Heart right ventricle (tissue), 16 donors: ENCODE measurements at regions not wholly inside any gene's neighbourhood (a gene's known extent, or its start where the extent isn't known, plus 50 kb on each side); places are given as distances from the start of the nearest gene placed in this dataset.

Experiments used
- ATAC-seq, 8 donors: fragments of 200-7000 bp; cut with Tn5 transposase; one replicate each; pipeline ENCODE4 v1.9.1; 2020; ENCODE audit warnings: mild to moderate bottlenecking in 8 of 8, moderate library complexity in 8 of 8, moderate number of reproducible peaks in 1 of 8
- DNase-seq, 2 donors: peaks; one replicate each; pipeline ENCODE4 v3.0.0-alpha.2; 2020
- H3K27ac ChIP-seq, 10 donors: fragments of 200-600 bp; sonication (generic) in 2 of 10; one replicate each; pipeline versions ENCODE4 v1.5.0 to v1.8.0; 2020 to 2022; ENCODE audit warnings: mild to moderate bottlenecking in 3 of 10
- H3K27me3 ChIP-seq, 7 donors: fragments of 200-600 bp; one replicate each; pipeline ENCODE4 v1.8.0; 2021 to 2022; ENCODE audit warnings: mild to moderate bottlenecking in 2 of 7
- H3K36me3 ChIP-seq, 9 donors: fragments of 200-600 bp; sonication (generic) in 1 of 9; one replicate each; pipeline versions ENCODE4 v1.5.0 to v1.8.0; 2020 to 2022; ENCODE audit warnings: mild to moderate bottlenecking in 2 of 9
- H3K4me1 ChIP-seq, 9 donors: fragments of 200-600 bp; sonication (generic) in 1 of 9; one replicate each; pipeline versions ENCODE4 v1.5.0 to v1.8.0; 2020 to 2022; ENCODE audit warnings: mild to moderate bottlenecking in 4 of 9
- H3K4me3 ChIP-seq, 10 donors: fragments of 200-600 bp; sonication (generic) in 2 of 10; one replicate each; pipeline versions ENCODE4 v1.5.0 to v1.8.0; 2020 to 2022; ENCODE audit warnings: mild to moderate bottlenecking in 7 of 10, moderate library complexity in 2 of 10
- H3K9me3 ChIP-seq, 11 donors: fragments of 200-600 bp in 10 of 11; sonication (generic) in 2 of 11; one replicate each; pipeline versions ENCODE4 v1.5.0 to v1.8.0; 2013 to 2022; ENCODE audit warnings: mild to moderate bottlenecking in 2 of 11, control low read depth in 1 of 11, moderate library complexity in 1 of 11
- WGBS, 2 donors: extraction: QIAGEN DNeasy Blood & Tissue Kit; methylation state at CpG; one replicate each; pipeline ENCODE4 v1.1.7; 2013; ENCODE audit warnings: inconsistent platforms in 1 of 2; 5-methylcytosine and 5-hydroxymethylcytosine counted together
- intact Hi-C, 10 donors: fragments of 100-400 bp; cut with DNase I; formaldehyde crosslinking; loops; one replicate each; pipeline versions ENCODE4 v1.11.1 to v1.14.2; 2022
- TF ChIP-seq, protein P1 (sequence below), 9 donors: fragments of 200-600 bp; sonication (generic) in 2 of 9; IDR thresholded peaks; one replicate each; pipeline versions ENCODE4 v1.5.0 to v1.8.0; 2021 to 2022; ENCODE audit warnings: antibody characterized with exemption in 9 of 9, mild to moderate bottlenecking in 5 of 9, moderate library complexity in 1 of 9
- donor health status: Arrhythmogenic right ventricular cardiomyopathy.
- donor health status: ischemic (EF 13 %, LVEDD 7.1; RV severe dilation, severe dysfunction).
- donor health status: healthy with polysubstance abuse.
- donor health status: DM: no; HTN: yes; CAD: no.
- donor health status: DM: no; HTN: no; CAD: no.
- donor health status: ischemic (EF 25% LVEDD 6.9; RV normal size, moderate dysfunction).
- donor health status: ischemic (EF 25% LVEDD 5.7; RV mildly dilated, moderate dysfunction).
- donor health status: healthy.
- donor health status: DM: yes; HTN: yes; CAD: no.
- donor health status: Ischemic cardiomyopathy.
- donor health status: ischemic (EF 35%, LVEDD 5.7; RV mildly dilated, moderate dysfunction).
- donor health status: nonischemic (EF 11% LVEDD 7.7; RV severe dilation, severe dysfunction).
- donor health status: DM: yes; HTN: yes; CAD: no.
- donor health status: PGD.
- donor health status: ischemic (EF 29% LVEDD 5.4; RV normal size, mild dysfunction).
- donor health status: nonischemic (EF 23%, LVEDD 6.1; RV moderate dilation, normal function).

DNA sequence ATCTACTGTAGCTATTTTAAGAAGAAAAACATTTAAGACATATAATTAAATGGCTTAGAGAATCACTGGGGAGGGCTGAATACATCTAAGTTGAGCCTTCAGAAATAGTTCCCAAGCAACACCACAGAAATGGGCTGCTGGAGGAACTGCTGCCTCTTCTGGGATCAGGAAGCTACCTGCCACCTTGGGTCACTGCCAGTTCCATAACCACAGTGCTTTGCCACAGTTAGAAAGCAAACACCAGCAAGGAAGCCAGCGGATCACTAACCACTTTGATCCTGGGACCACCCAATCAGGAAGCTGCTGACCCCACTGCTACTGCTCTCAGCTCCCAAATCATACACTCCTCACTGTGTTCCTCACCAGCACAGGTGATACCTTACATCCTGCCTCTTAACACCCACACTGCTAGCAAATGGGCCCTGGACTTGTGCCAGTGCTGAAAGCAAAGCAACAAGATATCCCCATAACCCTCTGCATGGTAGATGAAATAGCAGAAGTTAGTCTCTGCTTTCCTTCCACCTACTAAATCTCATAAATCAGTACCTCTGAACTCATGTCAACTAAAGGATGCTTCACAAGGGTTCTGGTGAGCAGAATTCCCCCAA lies 346.9 kb downstream of the DEPDC1B start:
- TF ChIP-seq, protein P1, sequence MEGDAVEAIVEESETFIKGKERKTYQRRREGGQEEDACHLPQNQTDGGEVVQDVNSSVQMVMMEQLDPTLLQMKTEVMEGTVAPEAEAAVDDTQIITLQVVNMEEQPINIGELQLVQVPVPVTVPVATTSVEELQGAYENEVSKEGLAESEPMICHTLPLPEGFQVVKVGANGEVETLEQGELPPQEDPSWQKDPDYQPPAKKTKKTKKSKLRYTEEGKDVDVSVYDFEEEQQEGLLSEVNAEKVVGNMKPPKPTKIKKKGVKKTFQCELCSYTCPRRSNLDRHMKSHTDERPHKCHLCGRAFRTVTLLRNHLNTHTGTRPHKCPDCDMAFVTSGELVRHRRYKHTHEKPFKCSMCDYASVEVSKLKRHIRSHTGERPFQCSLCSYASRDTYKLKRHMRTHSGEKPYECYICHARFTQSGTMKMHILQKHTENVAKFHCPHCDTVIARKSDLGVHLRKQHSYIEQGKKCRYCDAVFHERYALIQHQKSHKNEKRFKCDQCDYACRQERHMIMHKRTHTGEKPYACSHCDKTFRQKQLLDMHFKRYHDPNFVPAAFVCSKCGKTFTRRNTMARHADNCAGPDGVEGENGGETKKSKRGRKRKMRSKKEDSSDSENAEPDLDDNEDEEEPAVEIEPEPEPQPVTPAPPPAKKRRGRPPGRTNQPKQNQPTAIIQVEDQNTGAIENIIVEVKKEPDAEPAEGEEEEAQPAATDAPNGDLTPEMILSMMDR (IDR thresholded peaks at IDR 0.05), result no peak
- no peak for ATAC-seq
- intact Hi-C loops, result no loop called here
- H3K27me3 ChIP-seq, result no peaks in the 10 kb centered on the region
- DNase-seq, result no peak
- H3K36me3 ChIP-seq, result no peaks in the 10 kb centered on the region
- H3K4me1 ChIP-seq, result no peaks in the 10 kb centered on the region
- peaks cover 0 to 8% (median 0%) of the 10 kb centered on the region in 11 donors for H3K9me3 ChIP-seq
- WGBS, 2 donors, result 84 to 87% methylated on average over 1 of the region's 1 CpG
- H3K4me3 ChIP-seq, result no peak overlapping the region
- H3K27ac ChIP-seq, result no peak overlapping the region

DNA sequence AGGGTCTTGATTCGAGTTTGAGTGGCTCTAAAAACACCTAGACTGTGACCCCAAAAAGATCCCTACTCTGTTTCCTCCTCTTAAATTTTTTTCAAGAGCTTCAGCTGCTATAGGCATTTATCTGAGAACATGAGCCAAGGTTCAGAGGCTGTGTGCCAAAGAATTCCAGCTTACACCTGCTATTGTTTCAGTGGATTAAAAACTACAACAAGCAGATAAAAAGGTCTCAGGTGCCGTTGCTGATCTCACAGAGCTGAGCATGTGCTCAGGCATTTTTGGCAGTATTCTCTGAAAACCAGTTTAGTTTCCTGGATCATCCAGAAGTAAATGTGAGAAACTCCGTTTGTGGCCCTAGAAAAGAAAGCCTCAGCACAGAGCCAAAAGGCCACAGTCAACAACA lies 349.2 kb downstream of the DEPDC1B start:
- H3K36me3 ChIP-seq, result no peaks in the 10 kb centered on the region
- ATAC-seq, result no peak
- peaks cover 0 to 4% (median 0%) of the 10 kb centered on the region in 7 donors for H3K27me3 ChIP-seq
- H3K4me3 ChIP-seq, result no peak overlapping the region
- intact Hi-C loops, result no loop called here
- H3K9me3 ChIP-seq, result peaks cover 0 to 8% (median 0%) of the 10 kb centered on the region in 11 donors
- no peak for DNase-seq
- TF ChIP-seq, protein P1 (IDR thresholded peaks at IDR 0.05), result no peak
- no peaks in the 10 kb centered on the region for H3K4me1 ChIP-seq
- WGBS, 2 donors, result 50 to 55% methylated on average over 3 of the region's 3 CpGs
- H3K27ac ChIP-seq, result no peak overlapping the region

DNA sequence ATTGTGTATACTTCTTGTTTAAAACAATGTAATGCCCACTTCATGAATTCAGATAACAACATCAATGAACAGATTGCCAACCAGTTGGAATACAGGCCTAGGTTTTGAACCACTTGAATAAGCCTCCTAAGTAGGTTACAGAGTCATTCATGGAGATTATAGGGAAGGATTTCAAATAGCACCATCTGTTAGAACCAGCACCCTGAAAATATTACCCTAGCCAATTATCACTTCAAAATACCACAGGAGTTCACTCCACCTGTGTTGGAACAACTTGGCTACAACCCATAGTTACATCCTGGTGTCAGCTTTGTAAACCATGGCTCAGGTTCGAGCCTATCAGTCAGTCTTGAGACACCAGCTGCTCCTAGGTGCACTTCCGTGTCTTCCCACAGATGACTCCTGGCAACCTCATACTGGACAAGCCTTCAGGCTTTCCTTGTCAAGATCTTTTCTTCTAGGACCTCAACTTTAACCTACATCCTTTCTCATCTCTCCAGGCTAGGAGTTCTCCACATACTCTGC lies 350.0 kb downstream of the DEPDC1B start:
- TF ChIP-seq, protein P1 (IDR thresholded peaks at IDR 0.05), result no peak
- no peak overlapping the region for H3K4me3 ChIP-seq
- no peak for DNase-seq
- no peaks in the 10 kb centered on the region for H3K4me1 ChIP-seq
- H3K27ac ChIP-seq, result no peak overlapping the region
- peaks cover 0 to 8% (median 0%) of the 10 kb centered on the region in 11 donors for H3K9me3 ChIP-seq
- peaks cover 0 to 4% (median 0%) of the 10 kb centered on the region in 7 donors for H3K27me3 ChIP-seq
- WGBS, 2 donors, result 86 to 89% methylated on average over 2 of the region's 2 CpGs
- ATAC-seq, result no peak
- intact Hi-C loops, result no loop called here
- no peaks in the 10 kb centered on the region for H3K36me3 ChIP-seq

DNA sequence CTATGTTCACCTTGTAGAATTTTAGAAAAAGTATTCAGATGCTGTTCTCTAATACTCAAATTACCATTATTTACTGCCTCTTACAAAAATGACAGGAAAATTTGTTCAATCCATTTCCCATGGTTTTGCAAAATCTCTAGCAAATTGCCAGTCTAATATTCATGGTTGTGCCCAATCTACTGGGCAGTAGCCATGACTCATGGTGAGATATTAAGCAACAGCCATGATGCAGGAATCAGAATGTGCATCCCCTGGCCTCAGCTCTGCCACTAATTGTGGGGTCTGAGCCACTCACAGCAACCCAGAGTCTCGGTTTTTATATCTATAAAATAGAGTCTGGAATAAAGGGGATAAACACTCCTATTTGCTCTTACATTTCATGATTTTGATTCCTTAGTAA lies 353.6 kb downstream of the DEPDC1B start:
- no peak for ATAC-seq
- intact Hi-C loops, result no loop called here
- Histone ChIP-seq H3K9me3 (peaks cover 0 to 8% (median 0%) of the 10 kb centered on the region in 11 donors), H3K4me3 (no peak overlapping the region), H3K36me3 (no peaks in the 10 kb centered on the region), H3K27me3 (peaks cover 0 to 4% (median 0%) of the 10 kb centered on the region in 7 donors), H3K4me1 (no peaks in the 10 kb centered on the region), H3K27ac (no peak overlapping the region)
- no peak for DNase-seq
- WGBS, 2 donors, result 77 to 90% methylated on average over 1 of the region's 1 CpG
- TF ChIP-seq, protein P1 (IDR thresholded peaks at IDR 0.05), result no peak
